Loucy (cell line): ENCODE measurements at regions not wholly inside any gene's neighbourhood (a gene's known extent, or its start where the extent isn't known, plus 50 kb on each side); places are given as distances from the start of the nearest gene placed in this dataset.

ENCODE experiments used
- H2AFZ ChIP-seq: fragments of 200-600 bp; sonication (generic); 2 replicates; pipeline ENCODE4 v1.6.0; 2016; ENCODE audit warnings: antibody characterized with exemption, mild to moderate bottlenecking, low read length, moderate library complexity
- H3F3A ChIP-seq: fragments of 200-600 bp; 2 replicates; pipeline ENCODE4 v1.6.0; 2016; ENCODE audit warnings: antibody characterized with exemption, low read depth, mild to moderate bottlenecking
- H3K27me3 ChIP-seq: fragments of 200-600 bp; sonication (generic); 2 replicates; pipeline ENCODE4 v1.6.1; 2014; ENCODE audit warnings: low read length, mild to moderate bottlenecking; ENCODE audit not compliant: insufficient read depth, poor library complexity, severe bottlenecking
- H3K36me3 ChIP-seq: fragments of 200-600 bp; sonication (generic); 2 replicates; pipeline ENCODE4 v1.6.1; 2016; ENCODE audit warnings: low read length; ENCODE audit not compliant: insufficient read depth
- H3K4me1 ChIP-seq: fragments of 200-600 bp; sonication (generic); 2 replicates; pipeline ENCODE4 v1.5.1; 2014; ENCODE audit warnings: low read length, mild to moderate bottlenecking; ENCODE audit not compliant: insufficient read depth, poor library complexity, severe bottlenecking
- H3K4me2 ChIP-seq: fragments of 200-600 bp; sonication (generic); 2 replicates; pipeline ENCODE4 v1.6.0; 2014; ENCODE audit warnings: antibody characterized with exemption, low read length, low read depth, mild to moderate bottlenecking; ENCODE audit not compliant: poor library complexity, severe bottlenecking
- H3K4me3 ChIP-seq: fragments of 200-600 bp; sonication (generic); 2 replicates; pipeline ENCODE4 v1.5.1; 2014; ENCODE audit warnings: low read length, mild to moderate bottlenecking, mixed read lengths; ENCODE audit not compliant: poor library complexity, severe bottlenecking
- H3K79me2 ChIP-seq: fragments of 200-600 bp; sonication (generic); 2 replicates; pipeline ENCODE4 v1.6.1; 2014; ENCODE audit warnings: low read length; ENCODE audit not compliant: insufficient read depth
- H3K9ac ChIP-seq: fragments of 200-600 bp; sonication (generic); 2 replicates; pipeline ENCODE4 v1.6.0; 2014; ENCODE audit warnings: mild to moderate bottlenecking, low read depth, low read length, moderate library complexity; ENCODE audit not compliant: poor library complexity, severe bottlenecking
- H3K9me2 ChIP-seq: fragments of 200-600 bp; sonication (generic); replicated peaks from 2 replicates; pipeline ENCODE4 v1.6.1; 2016; ENCODE audit warnings: low read depth, low read length, mixed read lengths
- H3K9me3 ChIP-seq: fragments of 200-600 bp; sonication (generic); 2 replicates; pipeline ENCODE4 v1.6.1; 2014; ENCODE audit warnings: mild to moderate bottlenecking, antibody characterized with exemption, low read length, low read depth; ENCODE audit not compliant: insufficient read depth
- H4K20me1 ChIP-seq: fragments of 200-600 bp; sonication (generic); 2 replicates; pipeline ENCODE4 v1.6.0; 2014; ENCODE audit warnings: antibody characterized with exemption, low read length, mild to moderate bottlenecking; ENCODE audit not compliant: insufficient read depth, poor library complexity, severe bottlenecking
- CTCF ChIP-seq: fragments of 200-600 bp; sonication (generic); conservative IDR thresholded peaks from 2 replicates; pipeline ENCODE4 v1.5.1; 2014; ENCODE audit warnings: mild to moderate bottlenecking, antibody characterized with exemption, low read length
- EZH2phosphoT487 ChIP-seq: fragments of 200-600 bp; IDR thresholded peaks from 2 replicates; pipeline ENCODE4 v1.6.1; 2018; ENCODE audit warnings: antibody characterized with exemption, mild to moderate bottlenecking, moderate library complexity, borderline replicate concordance

DNA sequence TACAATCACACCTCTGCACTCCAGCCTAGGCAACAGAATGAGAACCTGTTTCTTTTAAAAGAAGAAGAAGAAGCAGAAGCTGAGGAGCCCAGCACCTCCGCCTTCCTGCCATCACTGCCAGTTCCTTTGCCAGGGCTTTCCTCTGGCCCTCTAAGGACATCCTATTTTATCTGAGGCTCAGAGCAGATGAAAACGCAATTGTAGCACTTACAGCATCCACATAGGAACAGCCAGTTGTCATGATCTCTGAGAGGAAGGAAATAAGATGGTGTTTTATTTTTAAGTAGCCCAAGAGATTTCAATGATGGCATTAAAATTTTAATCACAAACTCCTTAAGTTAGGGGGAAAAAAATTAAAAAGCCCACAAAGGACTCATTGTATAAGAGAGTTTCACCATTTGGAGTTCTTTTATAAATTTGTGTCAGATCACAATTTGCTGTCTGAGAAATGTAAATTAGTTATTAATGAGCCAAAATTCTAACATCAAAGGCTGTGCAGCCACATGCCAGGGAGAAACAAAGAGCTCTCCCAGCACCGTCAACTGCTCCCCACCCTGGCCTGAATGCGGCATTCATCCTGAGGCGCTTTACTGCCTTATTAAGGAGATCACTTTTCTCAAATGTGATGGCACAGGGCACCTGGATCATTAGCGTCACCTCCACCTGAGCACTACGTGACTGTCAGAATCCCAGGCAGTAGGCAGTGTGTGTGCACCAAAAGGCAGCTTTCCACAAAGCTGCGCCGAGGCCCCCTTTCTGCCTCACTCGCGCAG lies 393.0 kb downstream of the FOXO1 start:
- TF ChIP-seq CTCF, result no peak
- no peak overlapping the region for H3K9ac ChIP-seq
- H3K9me2 ChIP-seq, result no peaks in the 10 kb centered on the region
- no peak overlapping the region for H2AFZ ChIP-seq
- peak overlapping the region; percentile 72 for H3K4me2 ChIP-seq
- H3K9me3 ChIP-seq, result no peaks in the 10 kb centered on the region
- H3F3A ChIP-seq, result peaks cover 4% of the 10 kb centered on the region; the same call in 1 of the 2 replicates
- H4K20me1 ChIP-seq, result no peaks in the 10 kb centered on the region
- H3K27me3 ChIP-seq, result no peaks in the 10 kb centered on the region
- no peaks in the 10 kb centered on the region for H3K79me2 ChIP-seq
- H3K36me3 ChIP-seq, result no peaks in the 10 kb centered on the region
- H3K4me3 ChIP-seq, result no peak overlapping the region
- H3K4me1 ChIP-seq, result peaks cover 55% of the 10 kb centered on the region

GRCh38 chr13:40274103-40274502 lies 392.3 kb downstream of the FOXO1 start:
- no peak overlapping the region for H3K4me3 ChIP-seq
- H3K4me1 ChIP-seq, result peaks cover 49% of the 10 kb centered on the region
- H3K27me3 ChIP-seq, result no peaks in the 10 kb centered on the region
- no peaks in the 10 kb centered on the region for H3K9me3 ChIP-seq
- no peak overlapping the region for H2AFZ ChIP-seq
- H3K79me2 ChIP-seq, result no peaks in the 10 kb centered on the region
- H3K9me2 ChIP-seq, result no peaks in the 10 kb centered on the region
- H4K20me1 ChIP-seq, result no peaks in the 10 kb centered on the region
- no peak overlapping the region for H3K9ac ChIP-seq
- no peak for TF ChIP-seq CTCF
- no peak for TF ChIP-seq EZH2phosphoT487
- H3K4me2 ChIP-seq, result no peak overlapping the region
- H3F3A ChIP-seq, result peaks cover 4% of the 10 kb centered on the region; the same call in 1 of the 2 replicates
- no peaks in the 10 kb centered on the region for H3K36me3 ChIP-seq

DNA sequence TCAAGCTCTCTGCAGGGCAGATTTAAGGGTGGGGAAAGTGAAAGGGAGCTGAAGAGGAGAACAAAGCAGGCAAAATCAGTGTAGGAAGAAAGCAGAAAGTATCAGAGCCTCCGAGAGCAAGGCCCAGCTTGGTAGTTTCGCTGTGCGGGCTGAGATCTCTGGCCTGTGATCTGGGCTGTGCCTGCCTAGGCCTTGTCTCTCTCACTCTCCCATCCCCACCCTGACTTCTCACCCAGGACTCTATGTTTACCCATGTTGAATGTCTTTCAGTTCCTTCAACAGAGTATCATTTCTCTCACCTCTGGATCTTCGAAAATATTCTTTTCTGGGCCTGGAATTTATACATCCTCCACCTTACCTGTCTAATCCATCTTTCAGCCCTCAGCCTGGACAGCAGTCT lies 391.3 kb downstream of the FOXO1 start:
- H3K4me3 ChIP-seq, result no peak overlapping the region
- no peaks in the 10 kb centered on the region for H3K79me2 ChIP-seq
- H3K4me1 ChIP-seq, result peaks cover 38% of the 10 kb centered on the region
- no peaks in the 10 kb centered on the region for H3K36me3 ChIP-seq
- H3K9me3 ChIP-seq, result no peaks in the 10 kb centered on the region
- H3K27me3 ChIP-seq, result no peaks in the 10 kb centered on the region
- H3K4me2 ChIP-seq, result no peak overlapping the region
- H3K9ac ChIP-seq, result no peak overlapping the region
- H4K20me1 ChIP-seq, result no peaks in the 10 kb centered on the region
- peaks cover 4% of the 10 kb centered on the region; the same call in 1 of the 2 replicates for H3F3A ChIP-seq
- no peak overlapping the region for H2AFZ ChIP-seq
- no peaks in the 10 kb centered on the region for H3K9me2 ChIP-seq
- TF ChIP-seq CTCF (no peak), EZH2phosphoT487 (no peak)
